Liver (tissue), 8 donors: ENCODE measurements at regions not wholly inside any gene's neighbourhood (a gene's known extent, or its start where the extent isn't known, plus 50 kb on each side); places are given as distances from the start of the nearest gene placed in this dataset.

ENCODE experiments used
- DNase-seq: peaks from one replicate; pipeline ENCODE4 v3.0.0-alpha.2; 2017; ENCODE audit warnings: low spot score
- H3K27ac ChIP-seq, 2 donors: one replicate each; pipeline ENCODE4 v1.7.0; 2013; ENCODE audit warnings: inconsistent platforms in 2 of 2, low read length in 2 of 2, control low read depth in 1 of 2, low read depth in 1 of 2, mild to moderate bottlenecking in 1 of 2
- H3K27me3 ChIP-seq, 4 donors: one replicate each; pipeline versions ENCODE4 v1.6.1 to v1.7.0; 2013; ENCODE audit warnings: low read length in 3 of 4, inconsistent platforms in 1 of 4, mild to moderate bottlenecking in 1 of 4, moderate library complexity in 1 of 4; ENCODE audit not compliant: control insufficient read depth in 4 of 4, insufficient read depth in 4 of 4
- H3K36me3 ChIP-seq, 4 donors: one replicate each; pipeline versions ENCODE4 v1.6.1 to v1.7.0; 2013; ENCODE audit warnings: low read length in 3 of 4, mild to moderate bottlenecking in 3 of 4, low read depth in 1 of 4, moderate library complexity in 1 of 4; ENCODE audit not compliant: control insufficient read depth in 4 of 4, insufficient read depth in 3 of 4
- H3K4me1 ChIP-seq, 4 donors: one replicate each; pipeline versions ENCODE4 v1.6.1 to v1.7.0; 2013; ENCODE audit warnings: low read length in 3 of 4, mild to moderate bottlenecking in 3 of 4, moderate library complexity in 1 of 4; ENCODE audit not compliant: control insufficient read depth in 4 of 4, insufficient read depth in 4 of 4
- H3K4me3 ChIP-seq, 3 donors: one replicate each; pipeline versions ENCODE4 v1.6.1 to v1.7.0; 2013; ENCODE audit warnings: low read length in 3 of 3, control low read depth in 1 of 3, low read depth in 1 of 3, mild to moderate bottlenecking in 1 of 3
- H3K9ac ChIP-seq, 2 donors: one replicate each; pipeline ENCODE4 v1.7.0; 2013; ENCODE audit warnings: low read length in 2 of 2, mild to moderate bottlenecking in 2 of 2, moderate library complexity in 2 of 2, control low read depth in 1 of 2, low read depth in 1 of 2
- H3K9me3 ChIP-seq, 4 donors: one replicate each; pipeline versions ENCODE4 v1.6.1 to v1.7.0; 2013; ENCODE audit warnings: low read length in 3 of 4; ENCODE audit not compliant: control insufficient read depth in 4 of 4
- ATF3 ChIP-seq: IDR thresholded peaks from 2 replicates; pipeline ENCODE4 v1.6.1; 2016; ENCODE audit warnings: antibody characterized with exemption
- CTCF ChIP-seq: fragments of 150-350 bp; IDR thresholded peaks from 2 replicates; pipeline ENCODE4 v1.5.1; 2017; ENCODE audit warnings: improper control_type of control experiment, low read depth, low read length; ENCODE audit not compliant: missing input control
- EGR1 ChIP-seq, 2 donors: IDR thresholded peaks; 2 replicates each; pipeline ENCODE4 v1.6.1; 2016 to 2018; ENCODE audit warnings: antibody characterized with exemption in 2 of 2, low read depth in 2 of 2
- FOXA1 ChIP-seq: IDR thresholded peaks from 2 replicates; pipeline ENCODE4 v1.6.1; 2016; ENCODE audit warnings: antibody characterized with exemption
- FOXA2 ChIP-seq: IDR thresholded peaks from 2 replicates; pipeline ENCODE4 v1.6.1; 2016; ENCODE audit warnings: antibody characterized with exemption
- GABPA ChIP-seq, 2 donors: IDR thresholded peaks in 1 of 2; conservative IDR thresholded peaks in 1 of 2; 2 replicates each; pipeline ENCODE4 v1.6.1; 2016; ENCODE audit warnings: antibody characterized with exemption in 2 of 2, mild to moderate bottlenecking in 1 of 2, moderate library complexity in 1 of 2
- HNF4A ChIP-seq, 2 donors: conservative IDR thresholded peaks; 2 replicates each; pipeline ENCODE4 v1.6.1; 2016; ENCODE audit warnings: antibody characterized with exemption in 2 of 2, mild to moderate bottlenecking in 2 of 2
- HNF4G ChIP-seq: IDR thresholded peaks from 2 replicates; pipeline ENCODE4 v1.6.1; 2016; ENCODE audit warnings: antibody characterized with exemption
- JUND ChIP-seq, 2 donors: IDR thresholded peaks; 2 replicates each; pipeline ENCODE4 v1.6.1; 2016; ENCODE audit warnings: antibody characterized with exemption in 2 of 2
- MAX ChIP-seq: IDR thresholded peaks from 2 replicates; pipeline ENCODE4 v1.6.1; 2016; ENCODE audit warnings: antibody characterized with exemption
- NR2F2 ChIP-seq: IDR thresholded peaks from 2 replicates; pipeline ENCODE4 v1.6.1; 2016; ENCODE audit warnings: antibody characterized with exemption
- RAD21 ChIP-seq, 2 donors: IDR thresholded peaks; 2 replicates each; pipeline ENCODE4 v1.6.1; 2016; ENCODE audit warnings: antibody characterized with exemption in 2 of 2, mild to moderate bottlenecking in 2 of 2
- REST ChIP-seq: IDR thresholded peaks from 2 replicates; pipeline ENCODE4 v1.6.1; 2016; ENCODE audit warnings: antibody characterized with exemption, mild to moderate bottlenecking
- RXRA ChIP-seq, 2 donors: IDR thresholded peaks; 2 replicates each; pipeline ENCODE4 v1.6.1; 2017 to 2018; ENCODE audit warnings: antibody characterized with exemption in 2 of 2, mild to moderate bottlenecking in 1 of 2
- SP1 ChIP-seq: IDR thresholded peaks from 2 replicates; pipeline ENCODE4 v1.6.1; 2018; ENCODE audit warnings: antibody characterized with exemption, mild to moderate bottlenecking
- TAF1 ChIP-seq: conservative IDR thresholded peaks from 2 replicates; pipeline ENCODE4 v1.6.1; 2016; ENCODE audit warnings: antibody characterized with exemption, mild to moderate bottlenecking
- YY1 ChIP-seq: IDR thresholded peaks from 2 replicates; pipeline ENCODE4 v1.6.1; 2016; ENCODE audit warnings: antibody characterized with exemption, mild to moderate bottlenecking
- ZBTB33 ChIP-seq: IDR thresholded peaks from 2 replicates; pipeline ENCODE4 v1.6.1; 2016; ENCODE audit warnings: antibody characterized with exemption
- WGBS: extraction: QIAGEN DNeasy Blood & Tissue Kit; methylation state at CpG from one replicate; pipeline ENCODE4 v1.1.7; 2013; 5-methylcytosine and 5-hydroxymethylcytosine counted together
- donor health status: healthy.
- donor health status: healthy.
- donor health status: healthy.
- donor health status: healthy.
- donor health status: healthy.

- TF ChIP-seq EGR1 (IDR thresholded peaks at IDR 0.05; ENCODE audit: low read depth in 2 of 2), result no peak
- no peak for TF ChIP-seq GABPA (IDR thresholded peaks at IDR 0.05 in 1 of 2, conservative IDR thresholded peaks at IDR 0.05 in 1 of 2)
- TF ChIP-seq HNF4G, result no peak
- TF ChIP-seq ZBTB33, result no peak
- TF ChIP-seq TAF1, result no peak
- no peak for TF ChIP-seq SP1
- no peak for TF ChIP-seq YY1
- no peak for TF ChIP-seq ATF3
- no peak for TF ChIP-seq CTCF
- TF ChIP-seq RAD21 (IDR thresholded peaks at IDR 0.05), result no peak
- no peak for TF ChIP-seq NR2F2
- no peak for TF ChIP-seq JUND (IDR thresholded peaks at IDR 0.05)
- no peak for TF ChIP-seq REST
- no peak for TF ChIP-seq FOXA2
- TF ChIP-seq HNF4A (conservative IDR thresholded peaks at IDR 0.05), result no peak
- TF ChIP-seq RXRA (IDR thresholded peaks at IDR 0.05), result no peak
- TF ChIP-seq FOXA1, result no peak
- TF ChIP-seq MAX, result no peak
- no peaks in the 10 kb centered on the region for H3K4me1 ChIP-seq
These were observed 550.9 kb downstream of the CHSY3 start for GRCh38 chr5:130455175-130455574.

More at GRCh38 chr5:130455175-130455574, 550.9 kb downstream of the CHSY3 start:
- H3K27ac ChIP-seq, result no peak overlapping the region
- no peak overlapping the region for H3K9ac ChIP-seq
- DNase-seq, result no peak
- no peak overlapping the region for H3K4me3 ChIP-seq
- H3K9me3 ChIP-seq, result peaks cover 0 to 3% (median 1%) of the 10 kb centered on the region in 4 donors
- no peaks in the 10 kb centered on the region for H3K27me3 ChIP-seq
- WGBS, result 77% methylated on average over 2 of the region's 2 CpGs
- no peaks in the 10 kb centered on the region for H3K36me3 ChIP-seq
